Activated naive CD8-positive, alpha-beta T cell treated with anti-CD3 and anti-CD28 coated beads, Interleukin-2, amount 50 U/mL, for 24 hours (primary cell): ENCODE measurements at regions not wholly inside any gene's neighbourhood (a gene's known extent, or its start where the extent isn't known, plus 50 kb on each side); places are given as distances from the start of the nearest gene placed in this dataset.
A peak's percentile ranks its signal among the peaks of the same experiment; 100 is the strongest.

Experiments used
- ATAC-seq: fragments of 150-1000 bp; cut with Tn5 transposase; one replicate; pipeline ENCODE4 v1.10.0; 2021
- DNase-seq: peaks from one replicate; pipeline ENCODE4 v3.0.0; 2021
- H3K27ac Mint-ChIP-seq: one replicate; pipeline ENCODE4 v1.8.0; 2021; ENCODE audit warnings: mild to moderate bottlenecking, mixed read lengths
- H3K27me3 Mint-ChIP-seq: one replicate; pipeline ENCODE4 v1.8.0; 2021; ENCODE audit warnings: mixed read lengths
- H3K36me3 Mint-ChIP-seq: one replicate; pipeline ENCODE4 v1.8.0; 2021; ENCODE audit warnings: low read depth, mixed read lengths
- H3K4me1 Mint-ChIP-seq: one replicate; pipeline ENCODE4 v1.8.0; 2021; ENCODE audit warnings: mixed read lengths
- H3K4me3 Mint-ChIP-seq: one replicate; pipeline ENCODE4 v1.8.0; 2021; ENCODE audit warnings: mild to moderate bottlenecking, moderate library complexity, mixed read lengths
- H3K9me3 Mint-ChIP-seq: one replicate; pipeline ENCODE4 v1.8.0; 2021; ENCODE audit warnings: mixed read lengths

GRCh38 chr4:149952101-149952500 is 126.1 kb upstream of the DCLK2 start:
- Mint-ChIP-seq H3K27me3 (peaks cover 1% of the 10 kb centered on the region), H3K27ac (no peak overlapping the region), H3K36me3 (no peaks in the 10 kb centered on the region), H3K4me3 (no peak overlapping the region), H3K9me3 (no peaks in the 10 kb centered on the region), H3K4me1 (no peaks in the 10 kb centered on the region)
- no peak for DNase-seq
- ATAC-seq, result no peak

- Mint-ChIP-seq H3K4me1 (no peaks in the 10 kb centered on the region), H3K9me3 (no peaks in the 10 kb centered on the region), H3K36me3 (no peaks in the 10 kb centered on the region), H3K4me3 (no peak overlapping the region), H3K27ac (no peak overlapping the region), H3K27me3 (peaks cover 1% of the 10 kb centered on the region)
- no peak for ATAC-seq
- no peak for DNase-seq
Observed at GRCh38 chr4:149952716-149953115, 125.5 kb upstream of the DCLK2 start.

DNA sequence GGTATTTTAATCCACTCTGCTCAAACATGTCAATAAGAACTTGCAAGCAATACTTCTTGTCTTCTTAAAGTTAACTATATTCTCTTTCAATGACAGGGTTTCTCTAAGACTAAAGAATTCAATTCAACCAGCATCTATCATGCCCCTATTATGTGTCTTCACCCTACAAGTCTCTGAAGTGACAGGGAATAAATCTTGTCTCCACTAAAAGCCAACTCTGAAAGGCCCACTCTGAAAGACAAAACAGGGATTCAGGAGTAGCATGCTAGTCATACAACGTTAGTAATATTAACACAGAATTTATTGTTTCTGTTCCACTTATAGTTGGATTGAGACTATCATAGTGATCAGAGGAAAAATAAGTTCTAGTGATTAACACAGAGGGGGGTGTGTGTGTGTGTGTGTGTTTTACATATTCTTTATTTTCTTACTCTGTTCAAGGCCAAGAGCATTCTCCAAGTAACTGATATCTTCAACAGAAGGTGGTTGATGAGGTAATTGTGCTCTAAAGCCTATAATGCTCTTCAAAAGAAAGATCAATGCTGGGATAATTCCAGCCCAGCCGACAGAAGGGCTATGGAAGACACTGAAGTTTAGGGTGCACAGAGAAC is 122.4 kb upstream of the DCLK2 start:
- Mint-ChIP-seq H3K36me3 (no peaks in the 10 kb centered on the region), H3K27me3 (peaks cover 3% of the 10 kb centered on the region), H3K4me1 (no peaks in the 10 kb centered on the region), H3K9me3 (no peaks in the 10 kb centered on the region), H3K27ac (no peak overlapping the region), H3K4me3 (no peak overlapping the region)
- ATAC-seq, result no peak
- no peak for DNase-seq

DNA sequence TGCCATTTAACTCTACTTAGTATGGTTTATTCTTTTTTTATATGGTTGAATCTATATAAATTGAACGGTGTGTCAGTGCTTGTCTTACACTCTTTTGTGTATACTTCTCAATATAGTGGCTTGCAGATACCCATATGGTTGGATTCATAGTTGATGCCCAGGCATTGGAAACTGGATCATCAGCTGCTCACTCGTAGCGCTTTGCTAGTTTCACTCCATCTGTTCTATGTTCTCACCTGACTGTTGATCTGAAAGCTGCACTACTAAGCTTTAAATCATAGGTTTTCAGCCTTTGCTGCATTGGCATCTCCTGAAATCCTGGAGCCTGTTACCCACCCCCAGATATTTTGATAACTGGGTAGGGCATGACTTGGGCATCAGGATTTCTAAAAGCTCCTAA is 121.6 kb upstream of the DCLK2 start:
- peaks cover 3% of the 10 kb centered on the region for H3K27me3 Mint-ChIP-seq
- H3K4me3 Mint-ChIP-seq, result no peak overlapping the region
- no peaks in the 10 kb centered on the region for H3K36me3 Mint-ChIP-seq
- no peaks in the 10 kb centered on the region for H3K9me3 Mint-ChIP-seq
- ATAC-seq (no peak), DNase-seq (no peak)
- H3K27ac Mint-ChIP-seq, result no peak overlapping the region
- no peaks in the 10 kb centered on the region for H3K4me1 Mint-ChIP-seq

DNA sequence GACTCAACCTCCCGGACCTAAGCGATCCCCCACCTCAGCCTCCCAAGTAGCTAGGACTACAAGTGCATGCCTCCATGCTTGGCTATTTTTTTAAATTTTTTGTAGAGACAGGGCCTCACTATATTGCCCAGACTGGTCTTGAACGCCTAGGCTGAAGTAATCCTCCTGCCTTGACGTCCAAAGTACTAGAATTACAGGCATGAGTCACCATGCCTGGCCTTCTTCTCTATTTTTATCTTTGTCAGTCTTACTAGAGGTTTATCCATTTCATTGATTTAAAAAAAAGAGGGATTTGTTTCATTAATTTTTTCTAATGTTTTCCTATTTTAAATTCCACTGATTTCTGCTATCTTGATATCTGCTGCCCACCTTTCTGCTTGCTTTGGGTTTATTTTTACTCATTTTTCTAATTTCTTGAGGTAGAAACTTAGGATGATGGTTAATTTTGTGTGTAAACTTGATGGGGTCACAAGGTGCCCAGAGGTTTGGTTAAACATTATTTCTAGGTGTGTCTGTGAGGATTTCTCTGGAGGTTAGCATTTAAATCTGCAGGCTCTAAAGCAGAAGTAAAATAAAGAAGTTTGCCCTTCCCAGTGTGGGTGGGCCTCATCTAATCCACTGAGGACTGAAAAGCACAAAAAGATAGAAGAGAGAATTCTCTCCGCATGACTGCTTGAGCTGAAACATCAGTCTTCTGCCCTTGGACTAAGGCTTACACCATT is 116.2 kb upstream of the DCLK2 start:
- no peak overlapping the region for H3K4me3 Mint-ChIP-seq
- no peak for ATAC-seq

GRCh38 chr4:149964001-149964796 is 114.0 kb upstream of the DCLK2 start:
- no peaks in the 10 kb centered on the region for H3K9me3 Mint-ChIP-seq
- H3K4me3 Mint-ChIP-seq, result no peak overlapping the region
- no peaks in the 10 kb centered on the region for H3K4me1 Mint-ChIP-seq
- H3K36me3 Mint-ChIP-seq, result no peaks in the 10 kb centered on the region
- peaks cover 5% of the 10 kb centered on the region for H3K27me3 Mint-ChIP-seq
- ATAC-seq (no peak), DNase-seq (no peak)
- H3K27ac Mint-ChIP-seq, result no peak overlapping the region

More for the DNA sequence above, 116.2 kb upstream of the DCLK2 start:
- Mint-ChIP-seq H3K9me3 (no peaks in the 10 kb centered on the region), H3K27ac (no peak overlapping the region), H3K27me3 (peaks cover 5% of the 10 kb centered on the region), H3K36me3 (no peaks in the 10 kb centered on the region), H3K4me1 (no peaks in the 10 kb centered on the region)
- DNase-seq, result no peak

- no peak for ATAC-seq
- Mint-ChIP-seq H3K36me3 (no peaks in the 10 kb centered on the region), H3K4me3 (no peak overlapping the region), H3K9me3 (no peaks in the 10 kb centered on the region), H3K27ac (no peak overlapping the region), H3K4me1 (no peaks in the 10 kb centered on the region), H3K27me3 (peaks cover 2% of the 10 kb centered on the region)
- DNase-seq, result no peak
Observed at GRCh38 chr4:149965206-149965605, 113.0 kb upstream of the DCLK2 start.

GRCh38 chr4:149972407-149972806 is 105.8 kb upstream of the DCLK2 start:
- H3K4me1 Mint-ChIP-seq, result no peaks in the 10 kb centered on the region

GRCh38 chr4:149973181-149973580 is 105.1 kb upstream of the DCLK2 start:
- H3K4me1 Mint-ChIP-seq, result no peaks in the 10 kb centered on the region
- H3K27ac Mint-ChIP-seq, result no peak overlapping the region
- no peak for ATAC-seq
- H3K4me3 Mint-ChIP-seq, result no peak overlapping the region
- H3K36me3 Mint-ChIP-seq, result no peaks in the 10 kb centered on the region
- DNase-seq, result no peak
- H3K27me3 Mint-ChIP-seq, result peaks cover 14% of the 10 kb centered on the region
- no peaks in the 10 kb centered on the region for H3K9me3 Mint-ChIP-seq

More at GRCh38 chr4:149972407-149972806, 105.8 kb upstream of the DCLK2 start:
- H3K27ac Mint-ChIP-seq, result no peak overlapping the region
- H3K36me3 Mint-ChIP-seq, result no peaks in the 10 kb centered on the region
- H3K27me3 Mint-ChIP-seq, result peaks cover 14% of the 10 kb centered on the region
- no peaks in the 10 kb centered on the region for H3K9me3 Mint-ChIP-seq
- ATAC-seq (no peak), DNase-seq (no peak)
- no peak overlapping the region for H3K4me3 Mint-ChIP-seq

DNA sequence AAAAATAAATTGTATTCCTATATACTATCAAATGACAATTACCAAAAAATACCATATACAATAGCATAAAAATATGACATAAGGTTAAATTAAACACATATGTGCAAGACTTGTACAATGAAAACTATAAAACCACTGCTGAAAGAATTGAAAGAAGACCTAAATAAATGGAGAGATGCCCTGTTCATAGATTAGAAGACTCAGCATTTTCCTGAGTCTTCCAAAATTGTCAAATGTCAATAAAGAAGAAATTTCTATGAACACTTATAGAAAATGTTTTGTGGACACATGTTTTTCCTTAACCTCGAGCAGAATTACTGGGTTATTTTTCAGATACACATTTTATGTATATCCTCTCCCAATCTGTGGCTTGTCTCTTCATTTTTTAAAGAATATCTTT is 103.1 kb upstream of the DCLK2 start:
- Mint-ChIP-seq H3K4me3 (no peak overlapping the region), H3K9me3 (no peaks in the 10 kb centered on the region), H3K27ac (no peak overlapping the region), H3K36me3 (no peaks in the 10 kb centered on the region), H3K27me3 (peaks cover 14% of the 10 kb centered on the region), H3K4me1 (no peaks in the 10 kb centered on the region)
- ATAC-seq (no peak), DNase-seq (no peak)

DNA sequence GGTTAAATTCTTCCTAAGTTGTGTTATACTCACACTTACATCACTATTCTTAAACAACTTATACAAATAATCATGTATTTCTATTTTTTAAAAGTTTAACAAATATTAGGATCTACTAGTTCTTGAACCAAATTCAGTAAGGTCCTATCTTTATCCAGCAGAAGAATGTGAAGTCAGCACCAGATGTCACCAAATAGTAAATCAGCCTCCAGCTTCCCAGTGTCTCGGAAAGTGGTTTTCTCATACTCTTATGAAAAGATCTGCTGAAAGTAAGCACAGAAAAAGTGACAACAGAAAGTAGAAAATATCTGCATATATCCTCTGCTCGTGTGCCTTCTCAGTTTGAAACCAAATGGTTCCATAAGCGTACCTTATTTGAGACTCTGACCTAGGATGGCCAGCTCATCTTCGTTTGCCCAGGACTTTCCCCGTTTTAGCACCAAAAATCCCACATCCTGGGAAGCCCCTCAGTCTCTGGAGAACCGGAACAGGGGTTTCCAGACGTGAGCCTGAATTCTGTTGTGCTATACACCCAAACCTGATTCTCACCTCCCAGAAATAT is 98.0 kb upstream of the DCLK2 start:
- Mint-ChIP-seq H3K4me1 (no peaks in the 10 kb centered on the region), H3K4me3 (no peak overlapping the region), H3K27ac (no peak overlapping the region), H3K27me3 (peaks cover 9% of the 10 kb centered on the region), H3K9me3 (no peaks in the 10 kb centered on the region), H3K36me3 (no peaks in the 10 kb centered on the region)
- ATAC-seq, result no peak
- DNase-seq, result no peak

DNA sequence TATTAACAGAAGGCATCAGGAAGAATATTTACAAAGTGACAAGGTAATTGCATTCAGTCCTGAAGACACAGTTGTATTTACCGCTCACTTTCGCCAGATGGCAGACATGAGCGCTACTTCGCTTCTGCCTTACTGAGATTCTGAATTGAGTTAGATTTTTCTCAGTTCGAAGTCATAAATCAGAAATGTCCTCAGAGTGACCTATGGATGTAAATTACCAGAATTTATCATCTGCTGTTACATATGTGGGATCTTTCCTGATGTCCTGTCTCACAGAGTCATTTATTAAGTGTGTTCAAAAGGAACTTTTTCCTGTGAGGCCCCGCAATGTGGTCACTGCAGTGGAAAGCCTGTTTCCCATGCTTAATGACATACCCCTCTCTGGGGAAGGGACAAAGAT is 97.3 kb upstream of the DCLK2 start:
- Mint-ChIP-seq H3K4me1 (peaks cover 2% of the 10 kb centered on the region), H3K9me3 (no peaks in the 10 kb centered on the region), H3K36me3 (no peaks in the 10 kb centered on the region), H3K4me3 (no peak overlapping the region), H3K27me3 (peaks cover 9% of the 10 kb centered on the region), H3K27ac (no peak overlapping the region)
- ATAC-seq, result no peak
- peak; percentile 45 for DNase-seq

- H3K36me3 Mint-ChIP-seq, result no peaks in the 10 kb centered on the region
- DNase-seq (no peak), ATAC-seq (no peak)
- H3K27ac Mint-ChIP-seq, result no peak overlapping the region
- H3K9me3 Mint-ChIP-seq, result no peaks in the 10 kb centered on the region
- peaks cover 2% of the 10 kb centered on the region for H3K4me1 Mint-ChIP-seq
- H3K4me3 Mint-ChIP-seq, result no peak overlapping the region
- H3K27me3 Mint-ChIP-seq, result peaks cover 6% of the 10 kb centered on the region
Observed at GRCh38 chr4:149983401-149983800, 94.8 kb upstream of the DCLK2 start.

DNA sequence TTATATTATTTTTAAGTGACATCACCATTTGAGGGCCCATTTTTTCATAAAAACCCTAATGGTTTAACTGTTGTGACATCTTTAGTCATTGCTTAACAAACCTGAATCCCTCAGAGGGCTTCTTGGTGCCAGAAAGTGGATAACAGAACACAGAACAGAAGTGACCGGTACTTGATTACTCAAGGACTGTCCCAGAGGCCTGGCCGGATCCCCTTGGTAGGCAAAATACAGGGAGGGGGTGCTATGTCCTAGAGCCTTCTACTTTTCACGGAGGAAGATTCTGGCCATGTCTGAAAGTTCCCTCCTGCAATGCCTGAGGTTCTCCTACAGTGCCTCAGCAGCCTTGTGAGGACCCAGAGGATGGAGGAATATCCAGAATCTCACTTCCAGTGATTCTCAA is 94.3 kb upstream of the DCLK2 start:
- H3K27me3 Mint-ChIP-seq, result peaks cover 6% of the 10 kb centered on the region

GRCh38 chr4:149985981-149986380 is 92.3 kb upstream of the DCLK2 start:
- DNase-seq (no peak), ATAC-seq (no peak)
- Mint-ChIP-seq H3K36me3 (no peaks in the 10 kb centered on the region), H3K4me1 (peaks cover 2% of the 10 kb centered on the region), H3K27ac (no peak overlapping the region), H3K9me3 (no peaks in the 10 kb centered on the region), H3K4me3 (no peak overlapping the region), H3K27me3 (peaks cover 8% of the 10 kb centered on the region)

More for the DNA sequence above, 94.3 kb upstream of the DCLK2 start:
- no peaks in the 10 kb centered on the region for H3K36me3 Mint-ChIP-seq
- no peaks in the 10 kb centered on the region for H3K9me3 Mint-ChIP-seq
- ATAC-seq (no peak), DNase-seq (no peak)
- H3K27ac Mint-ChIP-seq, result no peak overlapping the region
- H3K4me3 Mint-ChIP-seq, result no peak overlapping the region
- peaks cover 2% of the 10 kb centered on the region for H3K4me1 Mint-ChIP-seq
